CD4-positive, alpha-beta memory T cell (primary cell): ENCODE measurements at regions not wholly inside any gene's neighbourhood (a gene's known extent, or its start where the extent isn't known, plus 50 kb on each side); places are given as distances from the start of the nearest gene placed in this dataset.

Source experiments
- CTCF ChIA-PET: fragments of 350-600 bp; sonication (Branson Sonifier 250); formaldehyde crosslinking; loops from one replicate; lab custom pipeline; 2021; ENCODE audit warnings: inconsistent platforms; ENCODE audit not compliant: partially characterized antibody; lab: Charles Lee
- POLR2A ChIA-PET: fragments of 350-600 bp; sonication (Branson Sonifier 250); formaldehyde crosslinking; loops from one replicate; lab custom pipeline; 2021; ENCODE audit not compliant: partially characterized antibody; lab: Charles Lee
- DNase-seq, 5 donors: peaks; one replicate each; pipeline versions ENCODE4 v3.0.0 to v3.0.0-alpha.2; 2020 to 2022; ENCODE audit warnings: mixed read lengths in 1 of 5
- H3K27ac ChIP-seq: one replicate; pipeline ENCODE4 v1.7.0; 2013; ENCODE audit warnings: low read depth, low read length
- H3K27me3 ChIP-seq: 2 replicates; pipeline ENCODE4 v1.7.0; 2013; ENCODE audit warnings: mild to moderate bottlenecking, low read length, moderate library complexity; ENCODE audit not compliant: insufficient read depth
- H3K36me3 ChIP-seq: 2 replicates; pipeline ENCODE4 v1.7.0; 2013; ENCODE audit warnings: mild to moderate bottlenecking, low read length, moderate library complexity; ENCODE audit not compliant: insufficient read depth
- H3K4me1 ChIP-seq: 2 replicates; pipeline ENCODE4 v1.7.0; 2013; ENCODE audit warnings: mild to moderate bottlenecking, low read length, moderate library complexity; ENCODE audit not compliant: insufficient read depth
- H3K4me3 ChIP-seq, 2 donors: one replicate each; pipeline ENCODE4 v1.7.0; 2013; ENCODE audit warnings: low read length in 2 of 2, mild to moderate bottlenecking in 1 of 2
- H3K9me3 ChIP-seq, 2 donors: one replicate each; pipeline ENCODE4 v1.7.0; 2013; ENCODE audit warnings: low read length in 2 of 2, control low read depth in 1 of 2; ENCODE audit not compliant: control insufficient read depth in 1 of 2
- H3K27ac Mint-ChIP-seq, 7 donors: one replicate each; pipeline ENCODE4 v1.8.0; 2020 to 2021; ENCODE audit warnings: mixed read lengths in 7 of 7, mild to moderate bottlenecking in 6 of 7, inconsistent platforms in 3 of 7, moderate library complexity in 3 of 7
- H3K27me3 Mint-ChIP-seq, 2 donors: one replicate each; pipeline ENCODE4 v1.8.0; 2020 to 2021; ENCODE audit warnings: mixed read lengths in 2 of 2
- H3K36me3 Mint-ChIP-seq, 2 donors: one replicate each; pipeline ENCODE4 v1.8.0; 2020 to 2021; ENCODE audit warnings: mixed read lengths in 2 of 2, inconsistent platforms in 1 of 2, mild to moderate bottlenecking in 1 of 2
- H3K4me1 Mint-ChIP-seq, 4 donors: one replicate each; pipeline ENCODE4 v1.8.0; 2020 to 2021; ENCODE audit warnings: mixed read lengths in 4 of 4, mild to moderate bottlenecking in 1 of 4
- H3K4me3 Mint-ChIP-seq, 8 donors: one replicate each; pipeline ENCODE4 v1.8.0; 2020 to 2021; ENCODE audit warnings: mixed read lengths in 8 of 8, mild to moderate bottlenecking in 7 of 8, moderate library complexity in 6 of 8, inconsistent platforms in 3 of 8
- H3K9me3 Mint-ChIP-seq, 8 donors: one replicate each; pipeline ENCODE4 v1.8.0; 2020 to 2021; ENCODE audit warnings: mixed read lengths in 8 of 8, mild to moderate bottlenecking in 5 of 8, inconsistent platforms in 3 of 8, moderate library complexity in 1 of 8
- intact Hi-C: fragments of 100-400 bp; cut with micrococcal nuclease; formaldehyde crosslinking; loops from one replicate; pipeline ENCODE4 v1.15.1; 2023

DNA sequence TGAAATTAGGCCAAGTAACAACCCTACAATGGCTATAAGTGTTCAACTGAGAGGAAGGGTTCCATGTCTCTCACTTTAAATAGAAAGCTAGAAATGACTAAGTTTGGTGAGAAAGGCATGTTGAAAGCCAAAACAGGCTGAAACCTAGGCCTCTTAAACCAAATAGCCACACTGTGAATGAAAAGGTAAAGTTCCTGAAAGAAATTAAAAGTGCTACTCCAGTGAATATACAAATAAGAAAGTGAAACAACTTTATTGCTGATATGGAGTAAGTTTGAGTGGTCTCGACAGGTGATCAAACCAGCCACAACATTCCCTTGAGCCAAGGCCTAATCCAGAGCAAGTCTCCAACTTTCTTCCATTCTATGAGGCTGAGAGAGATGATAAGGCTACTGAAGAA, 209.6 kb downstream of the KLF12 start:
- Histone ChIP-seq H3K27me3 (no peaks in the 10 kb centered on the region), H3K9me3 (no peaks in the 10 kb centered on the region), H3K36me3 (no peaks in the 10 kb centered on the region), H3K4me3 (no peak overlapping the region), H3K27ac (no peak overlapping the region), H3K4me1 (peaks cover 60% of the 10 kb centered on the region)
- no peaks in the 10 kb centered on the region for H3K27me3 Mint-ChIP-seq
- POLR2A ChIA-PET = interaction anchor here (0.7 kb wide), 1 partner anchor 11 kb away, joined by 3 read pairs; no protein-coding TSS in a partner anchor
- H3K9me3 Mint-ChIP-seq = no peaks in the 10 kb centered on the region
- H3K27ac Mint-ChIP-seq = peak overlapping the region in 5 of 7 donors; percentile 36 to 77 (median 48)
- peaks cover 18 to 25% of the 10 kb centered on the region in 2 donors for H3K36me3 Mint-ChIP-seq
- no peak for DNase-seq
- H3K4me3 Mint-ChIP-seq = peak overlapping the region in 7 of 8 donors; percentile 15 to 78 (median 62)
- CTCF ChIA-PET = no interaction called here
- intact Hi-C loops = loop anchor here (5.0 kb wide), 1 partner anchor 32 kb away; no protein-coding TSS in a partner anchor
- H3K4me1 Mint-ChIP-seq = peaks cover 62 to 94% (median 77%) of the 10 kb centered on the region in 4 donors

DNA sequence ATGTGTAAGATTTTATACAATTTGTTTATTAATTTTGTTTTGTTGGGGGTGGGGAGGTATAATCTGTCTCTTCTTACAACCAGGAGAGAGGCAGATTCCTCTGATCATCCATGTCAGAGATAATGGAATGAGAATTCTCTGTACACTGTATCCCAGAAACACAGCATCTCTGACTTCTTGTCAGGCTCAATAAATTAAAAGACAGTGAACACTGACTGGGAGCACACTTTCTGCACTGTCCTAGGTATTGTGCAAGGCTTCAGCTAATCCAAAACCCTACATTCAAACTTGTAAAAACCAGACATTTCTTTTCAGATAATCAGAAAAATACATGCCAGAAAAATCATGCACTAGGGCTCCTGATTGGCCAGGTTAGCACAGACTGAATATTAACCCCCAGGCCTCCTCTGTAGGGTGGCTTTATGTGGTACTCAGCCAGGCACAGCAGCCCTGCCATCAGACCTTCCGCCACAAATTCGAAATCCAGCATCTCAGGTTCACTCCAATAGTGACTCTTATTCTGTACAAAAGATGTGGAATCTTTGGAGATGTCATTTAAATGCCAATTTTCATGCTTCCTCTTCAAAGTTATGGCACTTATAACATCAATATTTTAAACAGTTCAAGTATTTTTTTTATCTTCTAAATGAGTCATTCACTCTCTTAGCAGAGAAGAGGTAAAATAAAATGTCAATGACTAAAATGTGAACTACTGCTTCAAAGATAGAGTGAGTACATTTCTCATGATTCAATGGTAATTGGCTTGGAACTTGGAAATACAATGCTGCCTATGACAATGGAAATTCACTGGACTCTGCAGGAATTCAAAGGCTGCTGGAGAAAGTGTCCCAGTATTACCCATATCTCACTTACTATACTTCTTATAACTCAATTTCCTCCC, 211.5 kb downstream of the KLF12 start:
- Mint-ChIP-seq H3K4me3 (no peak overlapping the region), H3K4me1 (peaks cover 61 to 97% (median 79%) of the 10 kb centered on the region in 4 donors), H3K27ac (no peak overlapping the region), H3K27me3 (no peaks in the 10 kb centered on the region), H3K36me3 (peaks cover 14 to 22% of the 10 kb centered on the region in 2 donors), H3K9me3 (no peaks in the 10 kb centered on the region)
- no peaks in the 10 kb centered on the region for H3K9me3 ChIP-seq
- no peaks in the 10 kb centered on the region for H3K36me3 ChIP-seq
- no peak for DNase-seq
- ChIA-PET CTCF (no interaction called here), POLR2A (no interaction called here)
- H3K27me3 ChIP-seq = no peaks in the 10 kb centered on the region
- intact Hi-C loops = no loop called here
- peaks cover 67% of the 10 kb centered on the region for H3K4me1 ChIP-seq
- H3K4me3 ChIP-seq = no peak overlapping the region
- no peak overlapping the region for H3K27ac ChIP-seq

DNA sequence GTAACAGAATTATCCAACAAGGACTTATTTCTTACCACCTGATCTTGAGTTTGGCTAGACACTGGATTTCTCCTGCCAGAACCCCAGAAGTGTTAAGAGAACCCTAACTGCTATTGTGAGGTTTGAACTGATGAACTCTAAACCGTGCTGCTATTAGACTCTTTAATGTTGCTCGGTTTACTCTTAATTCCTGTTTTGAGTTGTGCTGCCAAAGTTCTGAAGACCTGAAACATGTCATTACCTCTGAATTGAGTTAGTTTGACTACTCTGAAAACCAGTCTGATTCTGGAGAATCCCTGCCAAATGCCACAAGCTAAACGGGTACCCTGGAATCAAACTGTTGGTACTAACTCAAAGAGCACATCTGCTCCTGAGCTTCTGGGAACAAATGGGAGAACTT, 215.5 kb downstream of the KLF12 start:
- no peaks in the 10 kb centered on the region for H3K27me3 ChIP-seq
- Mint-ChIP-seq H3K4me1 (peaks cover 48 to 91% (median 69%) of the 10 kb centered on the region in 4 donors), H3K4me3 (peak overlapping the region in 1 of 8 donors; percentile 47), H3K36me3 (peaks cover 0 to 6% of the 10 kb centered on the region in 2 donors), H3K27ac (peak overlapping the region in 3 of 7 donors; percentile 12 to 30 (median 25)), H3K27me3 (no peaks in the 10 kb centered on the region), H3K9me3 (no peaks in the 10 kb centered on the region)
- CTCF ChIA-PET = interaction anchor here (0.8 kb wide), 1 partner anchor 368 kb away, joined by 3 read pairs; no protein-coding TSS in a partner anchor
- no peak overlapping the region for H3K27ac ChIP-seq
- no peak for DNase-seq
- POLR2A ChIA-PET = no interaction called here
- no peaks in the 10 kb centered on the region for H3K9me3 ChIP-seq
- no peak overlapping the region for H3K4me3 ChIP-seq
- H3K36me3 ChIP-seq = no peaks in the 10 kb centered on the region
- H3K4me1 ChIP-seq = peaks cover 56% of the 10 kb centered on the region
- intact Hi-C loops = no loop called here

DNA sequence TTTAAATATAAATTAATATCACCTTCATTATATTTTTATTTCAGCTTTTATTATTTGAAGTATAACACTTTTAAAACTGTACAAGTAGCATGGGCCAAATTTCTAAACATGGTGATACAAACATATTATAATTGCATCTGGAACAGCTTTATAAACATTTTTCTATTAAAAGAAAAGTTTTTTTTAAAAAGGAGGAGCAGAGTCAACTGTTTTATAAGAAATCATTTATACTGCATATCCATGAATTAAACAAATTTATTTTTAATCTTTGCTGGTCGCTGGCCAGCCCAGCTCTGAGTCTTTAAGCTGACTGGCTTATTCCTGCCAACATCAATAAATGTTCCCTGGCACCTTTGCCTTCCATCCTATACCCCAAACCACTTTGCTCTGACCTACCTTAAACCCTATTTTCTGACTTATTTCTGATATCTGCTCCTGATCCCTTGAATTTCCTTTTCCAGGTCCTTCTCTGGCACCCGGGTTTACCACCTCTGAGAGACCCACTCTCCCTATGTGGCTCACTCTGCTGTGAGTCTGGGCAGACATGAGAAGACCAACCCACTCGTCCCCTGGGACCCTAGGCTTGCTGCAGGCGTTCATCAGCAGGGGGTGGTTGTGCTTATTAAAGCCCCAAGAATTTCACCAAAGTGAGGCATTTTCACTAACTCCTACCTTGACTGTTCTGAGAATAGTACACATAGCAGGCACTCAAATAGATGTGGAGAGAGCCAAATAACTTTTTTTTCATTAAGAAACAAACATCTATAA, 220.3 kb downstream of the KLF12 start:
- ChIA-PET CTCF (interaction anchor here (1.7 kb wide), 1 partner anchor 10 kb away, joined by 5 read pairs; no protein-coding TSS in a partner anchor), POLR2A (interaction anchor here (1.0 kb wide), 1 partner anchor 11 kb away, joined by 3 read pairs; no protein-coding TSS in a partner anchor)
- peak in 1 of 5 donors; percentile 16 for DNase-seq
- Histone ChIP-seq H3K4me1 (peaks cover 32% of the 10 kb centered on the region), H3K27ac (no peak overlapping the region), H3K36me3 (no peaks in the 10 kb centered on the region), H3K27me3 (no peaks in the 10 kb centered on the region), H3K9me3 (no peaks in the 10 kb centered on the region), H3K4me3 (no peak overlapping the region)
- intact Hi-C loops = no loop called here
- H3K4me1 Mint-ChIP-seq = peaks cover 41 to 71% (median 57%) of the 10 kb centered on the region in 4 donors
- peaks cover 0 to 1% (median 0%) of the 10 kb centered on the region in 8 donors for H3K9me3 Mint-ChIP-seq
- H3K27ac Mint-ChIP-seq = peak overlapping the region in 3 of 7 donors; percentile 31 to 66 (median 61)
- H3K27me3 Mint-ChIP-seq = no peaks in the 10 kb centered on the region
- peaks cover 4 to 11% of the 10 kb centered on the region in 2 donors for H3K36me3 Mint-ChIP-seq
- peak overlapping the region in 1 of 8 donors; percentile 53 for H3K4me3 Mint-ChIP-seq

DNA sequence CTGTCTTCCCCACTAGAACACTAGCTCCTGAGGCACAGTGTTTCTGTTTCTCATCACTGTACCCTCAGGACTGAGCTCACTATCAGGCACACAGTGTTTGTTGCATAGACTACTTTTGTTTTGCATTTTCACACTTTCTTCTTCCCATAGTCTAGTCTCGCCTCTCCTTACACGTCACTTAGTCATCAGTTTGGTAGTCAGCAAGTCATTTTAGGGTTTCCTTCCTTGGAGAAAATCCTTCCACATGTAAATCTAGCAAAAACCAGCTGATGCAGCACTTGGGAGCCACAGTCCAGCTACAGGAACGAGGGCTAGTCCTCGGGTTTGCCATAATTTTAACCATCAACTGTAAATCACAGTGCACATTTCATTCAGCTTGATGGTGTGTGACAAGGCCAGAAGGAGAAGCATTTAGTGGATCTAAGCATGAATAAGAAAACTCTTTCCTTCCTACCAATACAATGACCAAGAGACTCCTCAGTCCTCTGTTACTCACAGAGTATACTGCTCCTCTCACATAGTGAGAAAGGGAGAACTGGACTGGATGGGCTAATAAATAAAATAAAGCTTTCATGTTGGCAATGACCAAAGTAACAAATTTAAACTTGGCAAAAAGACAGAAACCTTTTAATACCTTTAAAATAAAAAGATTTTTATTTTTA, 221.0 kb downstream of the KLF12 start:
- no peak overlapping the region for H3K27ac ChIP-seq
- no peaks in the 10 kb centered on the region for H3K36me3 ChIP-seq
- H3K4me1 Mint-ChIP-seq = peaks cover 37 to 68% (median 53%) of the 10 kb centered on the region in 4 donors
- no peaks in the 10 kb centered on the region for H3K27me3 ChIP-seq
- peak overlapping the region in 2 of 8 donors; percentile 12 to 22 for H3K4me3 Mint-ChIP-seq
- peaks cover 0 to 1% (median 0%) of the 10 kb centered on the region in 8 donors for H3K9me3 Mint-ChIP-seq
- peak overlapping the region in 4 of 7 donors; percentile 10 to 27 (median 20) for H3K27ac Mint-ChIP-seq
- H3K4me3 ChIP-seq = no peak overlapping the region
- H3K9me3 ChIP-seq = no peaks in the 10 kb centered on the region
- ChIA-PET CTCF (interaction anchor here (1.3 to 1.7 kb wide), 2 partner anchors 9 to 64 kb away, joined by 4 to 5 read pairs; no protein-coding TSS in a partner anchor), POLR2A (interaction anchor here (1.0 kb wide), 1 partner anchor 12 kb away, joined by 3 read pairs; no protein-coding TSS in a partner anchor)
- H3K36me3 Mint-ChIP-seq = peaks cover 7 to 11% of the 10 kb centered on the region in 2 donors
- no peak for DNase-seq
- peaks cover 25% of the 10 kb centered on the region for H3K4me1 ChIP-seq
- no peaks in the 10 kb centered on the region for H3K27me3 Mint-ChIP-seq
- intact Hi-C loops = no loop called here

DNA sequence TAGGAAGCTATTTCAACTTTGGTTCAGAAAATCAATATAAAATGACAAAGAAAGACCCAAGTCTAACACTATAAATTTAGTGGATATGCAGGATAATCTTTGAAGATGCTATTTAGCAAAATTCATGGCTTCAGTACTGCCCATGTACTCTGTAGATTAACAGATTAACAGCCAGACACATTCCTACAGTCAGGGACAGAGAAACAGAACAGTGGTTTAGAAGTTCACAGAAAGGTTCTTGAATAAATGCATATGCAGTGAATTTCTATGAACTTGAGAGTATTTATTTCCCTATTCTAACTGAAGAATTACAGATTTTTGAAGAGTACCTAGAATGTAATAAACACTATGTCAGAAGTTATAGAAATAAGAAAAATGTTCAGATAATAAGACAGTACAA, 222.8 kb downstream of the KLF12 start:
- peaks cover 31 to 51% (median 44%) of the 10 kb centered on the region in 4 donors for H3K4me1 Mint-ChIP-seq
- ChIA-PET POLR2A (interaction anchor here (1.0 kb wide), 1 partner anchor 32 kb away, joined by 3 read pairs; no protein-coding TSS in a partner anchor), CTCF (interaction anchor here (0.8 to 1.3 kb wide), 2 partner anchors 10 to 379 kb away, joined by 3 read pairs; no protein-coding TSS in a partner anchor)

More for the DNA sequence above, 222.8 kb downstream of the KLF12 start:
- no peak overlapping the region for H3K4me3 Mint-ChIP-seq
- Histone ChIP-seq H3K27ac (no peak overlapping the region), H3K4me3 (no peak overlapping the region), H3K36me3 (no peaks in the 10 kb centered on the region), H3K27me3 (no peaks in the 10 kb centered on the region), H3K9me3 (no peaks in the 10 kb centered on the region), H3K4me1 (peaks cover 15% of the 10 kb centered on the region)
- no peaks in the 10 kb centered on the region for H3K27me3 Mint-ChIP-seq
- H3K9me3 Mint-ChIP-seq = peaks cover 0 to 1% (median 0%) of the 10 kb centered on the region in 8 donors
- no peak for DNase-seq
- no peak overlapping the region for H3K27ac Mint-ChIP-seq
- intact Hi-C loops = no loop called here
- H3K36me3 Mint-ChIP-seq = peaks cover 7 to 11% of the 10 kb centered on the region in 2 donors
